ENCODE measurements at regions not wholly inside any gene's neighbourhood (a gene's known extent, or its start where the extent isn't known, plus 50 kb on each side); places are given as distances from the start of the nearest gene placed in this dataset.

DNA sequence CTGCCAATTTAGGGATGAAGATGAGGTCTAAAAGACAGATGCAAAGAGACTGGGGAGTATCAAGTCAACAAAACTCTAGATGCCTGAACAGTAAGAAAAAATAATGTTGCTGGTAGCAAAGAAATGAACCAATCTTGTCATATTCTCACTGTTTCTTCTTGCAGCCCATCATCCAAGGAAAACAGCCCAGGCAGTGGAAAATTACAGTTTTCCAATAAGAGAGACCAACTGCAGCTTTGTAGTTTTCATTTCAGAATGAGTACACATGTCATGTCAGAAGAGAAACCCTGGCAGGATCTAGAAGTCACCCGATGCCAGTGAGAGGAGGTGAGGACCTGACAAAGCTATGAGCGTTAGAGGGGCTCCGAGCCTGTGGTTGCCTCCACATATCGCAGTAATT is 500.4 kb upstream of the PSMD7 start:
- TF ChIP-seq, protein P1, sequence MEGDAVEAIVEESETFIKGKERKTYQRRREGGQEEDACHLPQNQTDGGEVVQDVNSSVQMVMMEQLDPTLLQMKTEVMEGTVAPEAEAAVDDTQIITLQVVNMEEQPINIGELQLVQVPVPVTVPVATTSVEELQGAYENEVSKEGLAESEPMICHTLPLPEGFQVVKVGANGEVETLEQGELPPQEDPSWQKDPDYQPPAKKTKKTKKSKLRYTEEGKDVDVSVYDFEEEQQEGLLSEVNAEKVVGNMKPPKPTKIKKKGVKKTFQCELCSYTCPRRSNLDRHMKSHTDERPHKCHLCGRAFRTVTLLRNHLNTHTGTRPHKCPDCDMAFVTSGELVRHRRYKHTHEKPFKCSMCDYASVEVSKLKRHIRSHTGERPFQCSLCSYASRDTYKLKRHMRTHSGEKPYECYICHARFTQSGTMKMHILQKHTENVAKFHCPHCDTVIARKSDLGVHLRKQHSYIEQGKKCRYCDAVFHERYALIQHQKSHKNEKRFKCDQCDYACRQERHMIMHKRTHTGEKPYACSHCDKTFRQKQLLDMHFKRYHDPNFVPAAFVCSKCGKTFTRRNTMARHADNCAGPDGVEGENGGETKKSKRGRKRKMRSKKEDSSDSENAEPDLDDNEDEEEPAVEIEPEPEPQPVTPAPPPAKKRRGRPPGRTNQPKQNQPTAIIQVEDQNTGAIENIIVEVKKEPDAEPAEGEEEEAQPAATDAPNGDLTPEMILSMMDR (IDR thresholded peaks at IDR 0.05; ENCODE audit: insufficient read depth, low read length, missing control alignments): no peak
- POLR2A ChIA-PET: no interaction called here
- H3K4me3 ChIP-seq (ENCODE audit: low read depth, low read length): no peak overlapping the region
- CTCF ChIA-PET: no interaction called here
- no peak for DNase-seq (ENCODE audit: low read depth, low spot score)

DNA sequence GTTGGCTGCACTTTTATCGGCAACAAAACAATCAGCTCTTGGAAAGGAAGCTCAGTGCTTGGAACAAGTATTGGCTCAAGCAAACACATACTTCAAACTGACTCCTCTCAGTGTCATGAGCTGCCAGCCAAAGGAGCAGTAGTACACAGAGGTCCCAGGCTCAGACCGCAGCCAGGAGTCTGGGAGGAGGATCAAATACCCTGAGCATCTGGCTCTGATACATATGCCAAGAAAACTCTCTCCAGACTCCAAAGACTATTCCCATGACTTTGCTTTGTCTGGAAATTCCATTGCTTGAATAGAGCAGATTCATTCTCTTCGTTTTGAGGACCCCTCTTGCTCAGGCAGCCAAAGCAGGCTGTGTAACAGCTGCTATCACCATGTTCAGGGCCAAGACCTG is 501.6 kb upstream of the PSMD7 start:
- DNase-seq (ENCODE audit: low read depth, low spot score): no peak
- H3K4me3 ChIP-seq (ENCODE audit: low read depth, low read length): no peak overlapping the region
- CTCF ChIA-PET: no interaction called here
- TF ChIP-seq, protein P1 (IDR thresholded peaks at IDR 0.05; ENCODE audit: insufficient read depth, low read length, missing control alignments): no peak
- POLR2A ChIA-PET: no interaction called here

DNA sequence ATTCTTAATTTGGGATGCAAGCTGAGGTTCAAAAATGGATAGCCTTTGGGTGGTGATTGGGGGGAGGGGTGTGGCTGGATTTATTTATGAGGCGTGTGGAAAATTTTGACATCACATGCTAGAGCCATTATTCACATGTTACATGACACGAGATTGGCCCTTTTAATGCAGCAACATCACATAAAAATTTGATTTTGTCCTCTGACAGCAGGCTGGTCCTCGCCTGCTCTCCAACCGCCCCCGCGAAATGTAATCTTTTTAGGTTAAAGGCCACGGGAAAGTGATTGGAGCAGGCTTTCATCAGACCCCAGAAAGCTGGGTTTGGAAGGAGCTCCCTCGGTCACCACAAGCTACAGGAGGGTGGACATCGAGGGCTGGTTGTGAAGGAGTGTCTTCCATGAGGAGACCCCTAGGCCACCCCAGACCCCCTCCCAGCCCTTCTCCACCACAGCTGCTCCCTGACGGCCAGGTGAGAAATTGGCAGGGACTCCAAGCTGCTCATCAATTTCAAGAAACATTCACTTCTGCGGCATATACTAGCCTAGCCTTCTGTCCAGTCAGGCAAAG is 502.7 kb upstream of the PSMD7 start:
- CTCF ChIA-PET: no interaction called here
- no peak for DNase-seq (ENCODE audit: low read depth, low spot score)
- H3K4me3 ChIP-seq (ENCODE audit: low read depth, low read length): no peak overlapping the region
- TF ChIP-seq, protein P1 (IDR thresholded peaks at IDR 0.05; ENCODE audit: insufficient read depth, low read length, missing control alignments): no peak
- POLR2A ChIA-PET: no interaction called here

DNA sequence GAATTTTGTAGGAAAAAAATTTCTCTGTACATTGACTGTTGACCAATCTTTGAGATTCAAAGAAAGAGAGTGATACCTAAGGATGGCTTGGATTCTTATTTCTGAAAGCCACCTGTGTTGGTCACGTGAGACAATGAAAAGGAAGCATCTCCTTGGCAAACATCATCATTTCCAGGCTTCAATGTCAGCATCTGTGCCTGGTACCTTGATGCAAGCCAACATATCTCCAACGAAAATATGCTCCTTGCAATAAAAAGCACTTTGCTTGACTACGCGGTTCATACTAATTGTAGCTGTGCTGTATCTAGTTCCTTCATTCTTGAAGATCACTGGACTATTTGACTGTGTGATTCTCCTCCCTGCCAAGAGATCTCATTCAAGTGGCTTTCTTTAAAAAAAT is 503.4 kb upstream of the PSMD7 start:
- no peak overlapping the region for H3K4me3 ChIP-seq (ENCODE audit: low read depth, low read length)
- no peak for DNase-seq (ENCODE audit: low read depth, low spot score)
- TF ChIP-seq, protein P1 (IDR thresholded peaks at IDR 0.05; ENCODE audit: insufficient read depth, low read length, missing control alignments): no peak
- CTCF ChIA-PET: no interaction called here
- POLR2A ChIA-PET: interaction anchor here (0.6 kb wide), 1 partner anchor 73 kb away, joined by 3 read pairs; no protein-coding TSS in a partner anchor

DNA sequence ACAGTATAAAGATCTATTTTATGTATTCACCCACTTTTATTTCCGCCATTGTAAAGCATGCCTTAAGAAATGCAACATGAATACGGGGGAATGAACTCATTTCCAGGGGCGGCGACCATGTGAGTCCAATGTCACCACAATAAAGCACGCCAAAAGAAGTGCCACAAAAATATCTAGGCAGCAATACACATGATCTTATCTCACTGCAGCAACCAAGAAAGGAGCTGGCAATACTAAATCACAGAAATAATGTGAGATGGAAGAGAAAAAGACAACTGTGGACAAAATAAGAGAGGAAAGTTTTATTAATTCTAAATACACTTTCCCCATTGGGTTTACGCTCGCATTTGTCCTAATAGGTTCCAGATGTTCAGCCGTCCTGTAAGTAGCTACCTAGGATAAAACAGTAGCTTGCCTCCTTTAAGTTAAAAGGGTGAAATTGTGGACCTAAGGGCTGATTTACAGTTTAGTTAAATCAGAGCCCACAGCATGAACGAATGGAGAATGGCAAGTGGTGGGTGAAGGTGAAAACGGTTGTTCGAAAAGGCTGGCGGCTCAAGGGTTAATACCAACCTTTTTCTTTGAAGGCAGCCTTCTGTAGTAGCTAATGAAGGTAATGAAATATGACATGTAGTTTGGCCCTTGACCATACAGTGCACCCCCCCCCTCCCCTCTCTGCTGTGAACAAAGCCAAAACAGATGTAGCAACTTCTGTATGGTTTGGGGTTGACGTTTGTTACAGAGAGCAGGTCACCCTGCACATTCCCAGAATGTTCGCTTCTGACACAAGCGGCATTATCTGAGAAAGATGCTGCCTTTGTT is 504.2 kb upstream of the PSMD7 start:
- H3K4me3 ChIP-seq (ENCODE audit: low read depth, low read length): no peak overlapping the region
- TF ChIP-seq, protein P1 (IDR thresholded peaks at IDR 0.05; ENCODE audit: insufficient read depth, low read length, missing control alignments): no peak
- POLR2A ChIA-PET: interaction anchor here (0.6 kb wide), 1 partner anchor 74 kb away, joined by 3 read pairs; no protein-coding TSS in a partner anchor
- CTCF ChIA-PET: interaction anchor here (0.6 kb wide), 1 partner anchor 15 kb away, joined by 4 read pairs; no protein-coding TSS in a partner anchor
- DNase-seq (ENCODE audit: low read depth, low spot score): no peak

DNA sequence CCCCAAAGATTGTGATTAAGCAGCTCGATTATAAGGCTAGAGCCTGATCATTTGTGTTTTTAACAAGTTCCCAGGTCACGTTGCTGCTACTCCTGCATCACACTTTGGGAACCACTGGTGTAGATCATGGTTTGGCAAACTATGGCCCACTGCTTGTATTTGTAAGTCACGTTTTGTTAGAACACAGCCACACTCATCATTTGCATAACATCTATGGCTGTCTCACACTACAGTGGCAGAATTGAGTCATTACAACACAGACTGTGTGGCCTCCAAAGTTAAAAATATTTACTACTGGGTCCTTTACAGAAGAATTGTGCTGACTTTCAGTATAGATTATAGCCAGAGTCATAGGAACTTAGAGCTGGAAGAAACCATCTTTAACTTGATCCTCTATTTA is 515.3 kb upstream of the PSMD7 start:
- CTCF ChIA-PET: no interaction called here
- DNase-seq (ENCODE audit: low read depth, low spot score): no peak
- H3K4me3 ChIP-seq (ENCODE audit: low read depth, low read length): no peak overlapping the region
- TF ChIP-seq, protein P1 (IDR thresholded peaks at IDR 0.05; ENCODE audit: insufficient read depth, low read length, missing control alignments): no peak
- POLR2A ChIA-PET: no interaction called here

Data from AG04449 (cell line).